HG03095 (cell line): ENCODE measurements at regions not wholly inside any gene's neighbourhood (a gene's known extent, or its start where the extent isn't known, plus 50 kb on each side); places are given as distances from the start of the nearest gene placed in this dataset.
"Not testable (repeated sequence)": the region's sequence is repeated elsewhere in the genome, so short reads cannot be mapped to it uniquely, and the experiment has no call there.

ENCODE experiments used
- ATAC-seq: cut with Tn5 transposase; IDR thresholded peaks from one replicate; pipeline ENCODE4 v1.9.1; 2021; ENCODE audit warnings: moderate library complexity; ENCODE audit not compliant: unreplicated experiment

GRCh38 chr5:62206150-62206829, 99.7 kb upstream of the KIF2A start:
- no peak for ATAC-seq

GRCh38 chr5:62208218-62208852, 97.7 kb upstream of the KIF2A start:
- ATAC-seq, result no peak

DNA sequence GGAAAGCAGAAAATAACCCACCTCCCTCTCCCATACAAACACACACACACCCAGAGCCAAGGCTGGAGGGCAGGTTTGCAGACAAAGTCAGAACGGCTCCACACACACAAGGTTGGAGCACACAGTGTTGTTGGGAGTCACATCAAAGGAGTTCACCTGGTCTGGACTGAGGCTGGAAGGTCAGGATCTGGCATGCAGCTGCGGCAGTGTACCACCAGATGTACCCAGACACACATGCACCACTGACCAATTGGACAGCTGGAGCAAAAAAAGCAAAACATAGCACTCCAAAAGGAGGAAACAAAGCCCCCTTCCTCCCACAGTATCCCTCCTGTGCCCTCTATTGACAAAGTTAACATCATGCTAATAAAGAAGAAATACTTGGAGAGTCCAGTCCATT, 94.6 kb upstream of the KIF2A start:
- no peak for ATAC-seq

GRCh38 chr5:62212648-62213047, 93.4 kb upstream of the KIF2A start:
- ATAC-seq, result no peak

- no peak for ATAC-seq
Measured at GRCh38 chr5:62214701-62215100, 91.3 kb upstream of the KIF2A start.

- ATAC-seq, result not testable (repeated sequence)
Measured at GRCh38 chr5:62216603-62217002, 89.4 kb upstream of the KIF2A start.

- ATAC-seq, result not testable (repeated sequence)
Measured at GRCh38 chr5:62217095-62217494, 88.9 kb upstream of the KIF2A start.

DNA sequence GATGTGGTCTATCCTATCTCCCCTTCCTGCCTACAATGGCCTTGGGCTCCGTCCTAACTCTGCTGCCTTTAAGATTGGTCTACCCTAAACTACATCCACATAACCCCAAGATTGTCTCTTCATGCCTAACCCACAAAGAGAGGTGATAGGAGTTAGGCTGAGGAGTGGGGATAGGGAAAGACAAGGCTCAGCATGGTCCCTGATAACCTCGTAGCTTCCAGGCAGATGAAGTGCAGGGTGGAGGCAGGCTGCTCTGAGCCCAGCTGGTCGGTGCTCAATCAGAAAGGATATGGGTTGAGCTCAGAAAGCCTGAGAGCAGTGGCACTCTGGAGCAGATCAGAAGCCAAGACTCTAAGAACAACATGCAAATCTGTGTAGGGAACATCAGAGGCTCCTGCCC, 87.1 kb upstream of the KIF2A start:
- ATAC-seq, result not testable (repeated sequence)

DNA sequence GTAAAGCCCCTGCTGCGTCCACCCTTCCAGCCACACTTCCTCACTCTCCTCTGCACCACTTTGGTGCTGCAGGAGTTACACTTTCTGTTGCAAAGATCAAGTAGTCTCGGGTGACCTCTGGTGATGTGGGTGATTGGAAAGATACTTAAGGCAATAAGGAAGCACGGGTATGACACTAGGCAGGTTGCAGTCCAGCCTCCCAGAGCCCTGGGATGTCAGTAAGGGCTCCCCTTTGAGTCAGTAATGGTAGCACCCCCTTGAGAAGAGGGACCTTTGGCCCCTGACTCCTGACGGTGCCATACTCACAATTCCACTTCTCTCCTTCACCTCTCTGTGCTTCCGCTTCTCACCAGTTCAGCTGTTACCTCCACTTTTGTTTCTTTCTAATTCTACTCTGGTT, 84.1 kb upstream of the KIF2A start:
- not testable (repeated sequence) for ATAC-seq

- not testable (repeated sequence) for ATAC-seq
Measured at GRCh38 chr5:62222305-62222704, 83.7 kb upstream of the KIF2A start.

DNA sequence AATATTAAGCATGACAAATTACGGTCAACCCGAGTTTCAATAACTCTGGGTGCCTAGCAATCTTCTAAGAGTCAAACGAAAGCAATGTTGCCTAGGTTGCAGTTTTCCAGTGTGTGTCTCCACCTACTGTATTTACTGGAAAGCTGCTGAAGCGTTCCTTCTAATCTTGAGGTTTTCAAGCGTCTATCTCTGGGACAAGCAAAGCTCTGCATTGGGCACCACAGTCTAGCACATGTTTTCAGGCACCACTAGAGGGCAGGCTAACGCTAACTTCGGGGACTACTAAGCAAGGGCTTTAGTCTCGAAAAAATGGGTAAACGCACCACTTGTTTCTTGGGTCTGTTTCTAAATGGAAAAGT, 82.7 kb upstream of the KIF2A start:
- peak; percentile 95 for ATAC-seq

- ATAC-seq, result not testable (repeated sequence)
Measured at GRCh38 chr5:62224987-62225601, 80.9 kb upstream of the KIF2A start.

DNA sequence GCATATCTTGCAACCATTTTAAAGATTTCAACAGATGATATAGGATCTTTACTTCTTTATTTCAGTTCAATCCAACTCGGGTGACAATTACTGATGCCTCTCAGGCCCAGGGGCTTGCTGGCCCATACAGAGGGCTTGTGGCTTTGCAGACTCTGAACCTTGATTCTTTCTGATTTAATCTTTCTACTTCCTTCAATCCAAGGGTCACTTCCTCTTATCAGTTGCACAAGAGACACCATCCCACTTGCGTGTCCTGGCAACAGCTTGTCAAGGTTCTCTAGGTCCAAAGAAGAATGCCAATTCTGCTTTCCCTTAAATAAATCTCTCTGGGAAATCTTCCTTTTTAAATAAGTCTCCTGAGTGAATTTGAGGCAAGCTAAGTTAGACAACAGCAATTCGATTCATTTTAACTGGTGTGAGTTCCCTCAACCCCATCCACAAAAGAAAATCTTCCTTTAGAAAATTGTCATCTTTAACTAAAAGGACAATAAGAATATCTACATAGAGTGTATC, 75.1 kb upstream of the KIF2A start:
- ATAC-seq, result not testable (repeated sequence)

DNA sequence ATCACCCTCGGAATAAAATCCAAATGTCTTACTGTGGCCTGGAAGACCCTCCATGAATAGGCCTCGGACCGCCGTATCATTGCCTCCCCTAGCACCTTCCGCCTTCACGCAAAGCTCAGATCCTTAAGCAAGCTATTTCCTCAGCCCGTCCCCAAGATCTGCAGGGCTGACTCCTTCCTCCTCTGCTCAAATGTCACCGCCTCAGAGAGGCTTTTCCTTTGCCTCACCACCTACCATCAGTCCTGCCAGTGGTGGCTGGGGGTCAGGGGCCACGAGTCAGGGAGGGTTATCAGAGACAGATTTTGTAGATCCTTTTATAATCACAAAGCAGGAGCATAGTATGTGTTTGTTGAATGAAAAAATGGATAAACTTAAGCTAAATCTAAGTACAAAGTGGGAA, 74.4 kb upstream of the KIF2A start:
- no peak for ATAC-seq

- ATAC-seq, result not testable (repeated sequence)
Measured at GRCh38 chr5:62232218-62232617, 73.8 kb upstream of the KIF2A start.

- ATAC-seq, result peak; percentile 54
Measured at GRCh38 chr5:62233083-62234046, 72.6 kb upstream of the KIF2A start.

DNA sequence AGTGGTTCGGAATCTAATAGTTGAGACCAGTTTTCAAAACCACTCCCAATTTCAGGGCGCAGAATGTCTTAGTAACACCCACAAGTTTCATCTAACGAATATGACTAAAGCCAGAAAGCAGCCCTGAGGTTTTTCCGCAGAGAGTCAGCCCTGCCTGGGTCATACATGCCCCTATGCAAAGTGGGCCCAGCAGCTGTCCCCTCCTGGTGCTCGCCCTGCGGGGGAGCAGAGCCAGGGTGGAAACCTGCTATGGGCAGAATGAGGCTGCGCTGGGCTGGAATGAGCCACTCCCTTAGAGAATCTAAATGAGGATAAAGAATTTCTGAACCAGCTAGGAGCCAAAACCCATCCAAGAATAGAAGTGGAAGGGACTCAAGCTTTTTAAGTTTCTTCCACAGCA, 69.4 kb upstream of the KIF2A start:
- ATAC-seq, result not testable (repeated sequence)

GRCh38 chr5:62237944-62238343, 68.1 kb upstream of the KIF2A start:
- not testable (repeated sequence) for ATAC-seq

DNA sequence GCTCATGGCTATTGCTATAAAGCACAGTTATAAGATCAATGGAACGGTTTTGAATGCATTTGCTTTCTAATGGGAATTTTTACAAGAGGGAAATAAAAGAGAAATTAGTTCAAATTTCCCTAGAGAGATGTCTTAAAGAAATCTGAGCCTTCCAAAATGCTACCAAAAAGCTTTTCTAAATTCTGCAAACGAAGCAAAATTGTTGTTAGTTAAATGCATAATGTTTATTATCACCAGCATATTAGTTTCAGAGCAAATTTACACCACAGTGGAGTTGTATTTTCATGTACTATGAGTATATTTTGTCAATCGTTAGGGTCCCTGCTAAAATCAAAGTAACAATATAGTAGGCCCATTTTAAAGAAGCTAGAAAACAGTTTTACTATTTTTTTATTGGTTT, 67.4 kb upstream of the KIF2A start:
- ATAC-seq, result not testable (repeated sequence)

DNA sequence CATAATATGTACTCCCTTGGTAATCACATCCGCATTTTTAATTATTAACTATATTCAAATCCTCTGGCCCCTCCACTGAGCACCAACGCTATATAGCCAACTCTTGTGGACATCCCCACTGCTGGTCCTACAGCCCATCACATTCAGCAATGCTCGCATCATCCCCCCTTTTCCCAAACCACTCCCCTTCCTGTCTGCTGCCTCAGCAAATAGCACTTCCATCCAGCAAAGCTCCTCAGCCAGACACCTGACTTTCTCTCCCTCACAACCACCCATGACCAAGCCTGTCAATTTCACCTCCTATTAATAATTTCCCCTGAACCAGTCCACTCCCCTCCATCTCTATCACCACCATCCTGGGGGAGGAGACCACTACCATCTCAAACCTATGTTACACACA, 65.5 kb upstream of the KIF2A start:
- not testable (repeated sequence) for ATAC-seq

DNA sequence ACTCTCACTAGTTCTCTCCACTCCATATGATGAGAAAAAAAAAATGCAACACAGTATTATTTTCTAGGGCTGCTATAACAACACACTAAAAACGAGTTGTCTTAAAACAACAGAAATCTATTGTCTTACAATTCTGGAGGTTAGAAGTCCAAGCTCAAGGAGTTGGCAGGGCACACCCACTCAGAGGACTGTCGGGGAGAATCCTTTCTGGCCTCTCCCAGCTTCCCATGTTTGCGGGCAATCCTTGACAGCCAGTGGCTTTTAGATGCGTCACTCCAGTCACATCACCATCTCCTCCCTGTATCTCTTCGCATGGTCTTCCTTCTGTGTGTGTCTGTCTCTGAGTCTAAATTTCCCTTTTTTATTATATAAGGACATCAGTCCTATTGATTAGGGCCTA, 64.0 kb upstream of the KIF2A start:
- not testable (repeated sequence) for ATAC-seq
